DMS114 treated with DMSO at 0.1 percent for 48 hours (cell line): ENCODE measurements at regions not wholly inside any gene's neighbourhood (a gene's known extent, or its start where the extent isn't known, plus 50 kb on each side); places are given as distances from the start of the nearest gene placed in this dataset.

Source experiments
- DNase-seq: peaks from one replicate; lab custom pipeline; 2025; ENCODE audit not compliant: unreplicated experiment; lab: John Stamatoyannopoulos, UW

GRCh38 chr10:31754803-31755624, 173.6 kb downstream of the ARHGAP12 start:
- DNase-seq: no peak

- no peak for DNase-seq
Observed at GRCh38 chr10:31753681-31754080, 174.9 kb downstream of the ARHGAP12 start.

DNA sequence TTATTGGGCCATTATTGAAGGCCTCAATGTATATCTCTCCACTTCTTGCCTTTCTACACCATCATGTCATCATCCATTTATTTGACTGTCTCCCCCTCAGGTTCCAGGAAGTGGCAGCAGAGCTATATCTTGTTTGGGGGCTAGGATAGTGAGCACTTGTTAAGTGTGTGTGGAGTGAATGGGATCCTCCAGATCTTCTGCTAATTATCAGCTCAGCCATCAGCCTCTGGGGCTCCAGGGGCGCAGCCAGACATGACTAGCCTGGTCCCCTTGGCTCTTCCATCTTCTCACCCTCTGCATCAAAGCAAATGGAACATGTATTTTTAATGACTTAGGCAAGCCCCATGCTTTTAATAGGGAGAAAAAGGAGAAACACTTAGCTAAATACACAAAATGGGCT, 176.5 kb downstream of the ARHGAP12 start:
- no peak for DNase-seq

GRCh38 chr10:31751738-31752080, 176.9 kb downstream of the ARHGAP12 start:
- DNase-seq: no peak

DNA sequence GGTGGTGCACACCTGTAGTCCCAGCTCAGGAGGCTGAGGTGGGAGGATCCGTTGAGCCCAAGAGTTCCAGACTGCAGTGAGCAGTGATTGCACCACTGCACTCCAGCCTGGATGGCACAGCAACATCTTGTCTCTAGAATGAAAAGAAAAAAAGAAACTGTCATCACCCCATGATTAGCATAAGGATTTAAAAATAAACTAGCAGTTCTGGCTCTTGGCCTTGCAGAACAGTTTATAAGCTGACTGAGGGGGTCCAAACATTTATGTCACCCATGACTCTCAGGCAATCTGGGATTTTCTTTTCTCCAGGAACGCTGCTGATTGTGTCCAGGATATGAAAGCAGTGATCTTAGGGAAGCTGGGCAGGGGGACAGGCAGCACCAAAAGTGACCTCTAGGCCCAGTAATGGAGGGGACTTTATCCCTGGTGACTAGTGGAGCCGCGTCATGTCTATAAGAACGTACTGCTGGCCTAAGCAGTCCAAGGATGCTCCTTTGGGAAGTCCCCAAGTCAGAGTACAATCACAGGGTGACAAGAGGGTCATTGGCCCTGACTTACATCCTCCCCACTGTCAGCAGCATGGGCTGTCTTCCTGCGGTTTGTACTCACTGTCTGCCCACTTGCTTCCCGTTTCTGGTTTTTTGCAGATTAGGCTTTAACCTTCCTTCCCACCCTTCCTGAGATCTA, 177.4 kb downstream of the ARHGAP12 start:
- DNase-seq: no peak

GRCh38 chr10:31749981-31750840, 178.4 kb downstream of the ARHGAP12 start:
- no peak for DNase-seq

DNA sequence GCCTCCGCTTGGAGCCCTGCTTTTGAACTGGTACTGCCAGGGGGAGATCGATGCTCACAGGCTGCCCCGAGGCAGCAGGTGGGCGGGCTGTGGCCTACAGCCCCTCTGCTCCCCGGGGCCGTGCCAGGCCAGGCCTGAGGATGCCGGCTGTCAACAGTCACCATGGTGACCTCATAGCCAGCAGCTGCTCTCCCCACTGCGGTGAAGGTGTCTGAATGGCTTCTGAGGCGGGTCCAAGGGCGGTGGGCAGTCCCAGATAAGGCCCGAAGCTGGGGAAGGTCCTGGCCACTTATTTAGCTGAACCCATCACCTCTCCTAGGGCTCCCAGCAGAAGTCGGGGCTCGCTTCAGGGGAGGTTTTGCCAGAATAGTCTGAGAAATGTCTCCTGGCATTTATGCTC, 179.3 kb downstream of the ARHGAP12 start:
- DNase-seq: no peak

DNA sequence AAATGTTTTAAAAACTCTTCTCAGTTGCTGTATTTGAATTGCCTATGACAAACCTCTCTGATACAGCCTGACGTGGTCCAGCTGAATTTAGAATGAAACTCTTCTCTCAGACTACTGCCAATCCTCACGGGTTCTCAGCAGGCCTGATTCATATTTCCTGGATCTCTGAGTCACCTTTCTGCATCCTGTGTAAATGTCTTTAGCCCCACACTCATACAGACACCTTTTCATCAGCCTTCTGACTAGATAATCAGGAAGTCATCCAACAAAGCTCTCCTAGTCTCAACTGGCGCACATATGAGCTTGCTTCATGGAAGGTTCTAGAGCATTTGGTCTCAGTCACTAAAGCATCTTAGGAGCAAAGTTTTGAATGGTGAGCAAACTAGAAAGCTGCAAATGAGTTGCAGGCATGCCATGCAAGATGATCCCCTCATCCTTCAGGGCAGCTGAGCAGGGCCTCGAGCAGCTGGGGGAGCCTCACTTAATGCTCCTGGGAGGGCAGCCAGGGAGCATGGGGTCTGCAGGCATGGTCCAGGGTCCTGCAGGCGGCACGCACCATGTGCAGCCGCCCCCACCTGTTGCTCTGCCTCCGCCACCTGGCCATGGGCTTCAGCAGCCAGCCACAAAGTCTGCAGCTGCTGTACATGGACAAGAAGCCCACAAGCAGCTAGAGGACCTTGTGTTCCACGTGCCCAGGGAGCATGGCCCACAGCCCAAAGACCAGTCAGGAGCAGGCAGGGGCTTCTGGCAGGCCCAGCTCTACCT, 182.8 kb downstream of the ARHGAP12 start:
- no peak for DNase-seq

GRCh38 chr10:31744025-31744424, 184.6 kb downstream of the ARHGAP12 start:
- no peak for DNase-seq

GRCh38 chr10:31742255-31742654, 186.4 kb downstream of the ARHGAP12 start:
- DNase-seq: no peak

- DNase-seq: no peak
Observed at GRCh38 chr10:31741473-31741872, 187.2 kb downstream of the ARHGAP12 start.

GRCh38 chr10:31739711-31740110, 188.9 kb downstream of the ARHGAP12 start:
- no peak for DNase-seq

- no peak for DNase-seq
Observed at GRCh38 chr10:31739146-31739545, 189.5 kb downstream of the ARHGAP12 start.

- no peak for DNase-seq
Observed at GRCh38 chr10:31731711-31732110, 196.9 kb downstream of the ARHGAP12 start.

- DNase-seq: no peak
Observed at GRCh38 chr10:31730776-31731175, 197.9 kb downstream of the ARHGAP12 start.

- DNase-seq: no peak
Observed at GRCh38 chr10:31728698-31729224, 199.9 kb downstream of the ARHGAP12 start.

GRCh38 chr10:31725436-31725835, 203.2 kb downstream of the ARHGAP12 start:
- no peak for DNase-seq

DNA sequence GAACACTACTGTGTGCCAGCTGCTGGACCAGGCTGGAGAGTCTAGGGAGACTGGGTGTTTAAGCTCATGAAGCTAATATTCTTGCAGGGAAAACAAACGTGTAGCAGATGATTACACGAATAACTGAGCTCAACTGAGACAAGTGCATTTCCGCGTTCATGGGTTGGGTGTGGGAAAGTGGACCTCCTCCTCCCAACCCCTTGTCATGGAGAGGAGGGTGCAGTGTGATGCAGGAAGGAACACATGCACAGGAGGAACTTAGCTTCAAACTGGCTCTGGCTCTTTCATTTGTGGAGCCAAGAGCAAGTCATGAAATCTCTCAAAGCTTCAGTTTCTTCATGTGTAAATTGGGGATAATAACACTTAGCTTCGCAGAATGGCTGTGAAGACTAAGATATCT, 204.3 kb downstream of the ARHGAP12 start:
- no peak for DNase-seq

GRCh38 chr10:31723106-31723750, 205.4 kb downstream of the ARHGAP12 start:
- DNase-seq: no peak

DNA sequence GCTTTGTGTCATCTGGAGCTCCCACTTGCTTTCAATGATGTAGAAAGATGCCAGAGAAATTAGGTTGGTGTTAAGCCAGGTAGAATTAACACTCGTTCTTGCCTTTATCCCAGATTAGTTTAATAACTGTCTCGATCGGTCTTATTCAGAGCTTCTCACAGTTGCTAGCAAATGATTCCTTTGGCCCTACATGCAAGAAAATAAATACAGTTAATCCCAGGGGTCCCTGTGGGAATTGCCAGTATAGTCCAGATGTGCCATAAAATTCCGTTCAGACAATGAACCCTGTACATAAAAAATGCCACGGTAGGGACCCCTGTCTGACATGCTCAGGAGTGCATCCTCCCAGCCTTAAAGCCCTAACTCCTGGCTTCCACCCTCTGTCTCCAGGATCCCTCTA, 207.5 kb downstream of the ARHGAP12 start:
- no peak for DNase-seq
